Natural killer cell (primary cell): ENCODE measurements at regions not wholly inside any gene's neighbourhood (a gene's known extent, or its start where the extent isn't known, plus 50 kb on each side); places are given as distances from the start of the nearest gene placed in this dataset.

Source experiments
- ATAC-seq, 3 donors: fragments of 150-1000 bp in 2 of 3; fragments of 200-7000 bp in 1 of 3; cut with Tn5 transposase; 1 replicate in 1 of 3; 2 replicates in 2 of 3; pipeline ENCODE4 v1.10.0; 2021; ENCODE audit warnings: mild to moderate bottlenecking in 2 of 3, moderate library complexity in 2 of 3
- DNase-seq, 2 donors: peaks; one replicate each; pipeline versions ENCODE4 v3.0.0 to v3.0.0-alpha.2; 2013 to 2021; ENCODE audit warnings: mixed read lengths in 1 of 2
- H3K27ac ChIP-seq: one replicate; pipeline ENCODE4 v1.5.1; 2013; ENCODE audit warnings: mild to moderate bottlenecking, low read length
- H3K27me3 ChIP-seq: one replicate; pipeline ENCODE4 v1.6.1; 2013; ENCODE audit warnings: low read length; ENCODE audit not compliant: control insufficient read depth, insufficient read depth
- H3K36me3 ChIP-seq: one replicate; pipeline ENCODE4 v1.6.1; 2013; ENCODE audit warnings: low read length; ENCODE audit not compliant: control insufficient read depth, insufficient read depth
- H3K4me1 ChIP-seq: one replicate; pipeline ENCODE4 v1.6.1; 2013; ENCODE audit warnings: low read length; ENCODE audit not compliant: control insufficient read depth, insufficient read depth
- H3K4me3 ChIP-seq: one replicate; pipeline ENCODE4 v1.5.1; 2013; ENCODE audit warnings: low read length
- H3K9me3 ChIP-seq: one replicate; pipeline ENCODE4 v1.6.1; 2013; ENCODE audit warnings: low read length; ENCODE audit not compliant: control insufficient read depth, insufficient read depth
- H3K27ac Mint-ChIP-seq, 2 donors: one replicate each; pipeline ENCODE4 v1.8.0; 2022; ENCODE audit warnings: mild to moderate bottlenecking in 2 of 2, mixed read lengths in 2 of 2, moderate library complexity in 1 of 2
- H3K27me3 Mint-ChIP-seq, 2 donors: one replicate each; pipeline ENCODE4 v1.8.0; 2022; ENCODE audit warnings: low read depth in 2 of 2, mixed read lengths in 2 of 2
- H3K36me3 Mint-ChIP-seq: one replicate; pipeline ENCODE4 v1.8.0; 2022; ENCODE audit warnings: mixed read lengths
- H3K4me1 Mint-ChIP-seq, 2 donors: one replicate each; pipeline ENCODE4 v1.8.0; 2022; ENCODE audit warnings: mixed read lengths in 2 of 2
- H3K4me3 Mint-ChIP-seq: one replicate; pipeline ENCODE4 v1.8.0; 2022; ENCODE audit warnings: mild to moderate bottlenecking, moderate library complexity, mixed read lengths
- H3K9me3 Mint-ChIP-seq, 2 donors: one replicate each; pipeline ENCODE4 v1.8.0; 2022; ENCODE audit warnings: mixed read lengths in 2 of 2
- WGBS: methylation state at CpG from one replicate; pipeline ENCODE4 v1.1.7; 2013; ENCODE audit warnings: missing lambda C conversion rate; ENCODE audit not compliant: insufficient coverage; 5-methylcytosine and 5-hydroxymethylcytosine counted together
- intact Hi-C: fragments of 100-400 bp; cut with micrococcal nuclease; formaldehyde crosslinking; loops from one replicate; pipeline ENCODE4 v1.14.2; 2022
- TF ChIP-seq, protein P1 (sequence below): fragments of 200-600 bp; IDR thresholded peaks from one replicate; pipeline ENCODE4 v1.8.0; 2022; ENCODE audit warnings: antibody characterized with exemption

DNA sequence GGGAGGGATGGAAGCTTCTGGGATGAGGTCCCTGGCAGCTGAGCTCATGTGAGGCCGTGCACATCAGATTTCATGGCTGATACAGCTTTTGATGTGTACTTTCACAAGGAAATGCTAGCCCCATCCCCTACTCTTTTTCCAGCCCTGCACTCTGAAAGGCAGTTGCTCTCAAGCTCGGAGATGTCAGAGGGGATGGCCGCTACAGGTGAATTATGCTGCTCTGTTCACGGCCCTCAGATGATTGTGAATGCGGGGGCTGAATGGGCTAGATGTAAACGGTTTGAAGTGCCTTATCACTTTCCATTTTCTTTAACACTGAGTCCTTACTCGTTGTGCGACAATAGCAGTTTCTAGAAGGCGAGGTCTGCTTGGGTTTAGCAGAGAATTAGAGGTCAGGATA lies 88.0 kb upstream of the RASGRF1 start:
- 92% methylated on average over 9 of the region's 9 CpGs for WGBS
- TF ChIP-seq, protein P1, sequence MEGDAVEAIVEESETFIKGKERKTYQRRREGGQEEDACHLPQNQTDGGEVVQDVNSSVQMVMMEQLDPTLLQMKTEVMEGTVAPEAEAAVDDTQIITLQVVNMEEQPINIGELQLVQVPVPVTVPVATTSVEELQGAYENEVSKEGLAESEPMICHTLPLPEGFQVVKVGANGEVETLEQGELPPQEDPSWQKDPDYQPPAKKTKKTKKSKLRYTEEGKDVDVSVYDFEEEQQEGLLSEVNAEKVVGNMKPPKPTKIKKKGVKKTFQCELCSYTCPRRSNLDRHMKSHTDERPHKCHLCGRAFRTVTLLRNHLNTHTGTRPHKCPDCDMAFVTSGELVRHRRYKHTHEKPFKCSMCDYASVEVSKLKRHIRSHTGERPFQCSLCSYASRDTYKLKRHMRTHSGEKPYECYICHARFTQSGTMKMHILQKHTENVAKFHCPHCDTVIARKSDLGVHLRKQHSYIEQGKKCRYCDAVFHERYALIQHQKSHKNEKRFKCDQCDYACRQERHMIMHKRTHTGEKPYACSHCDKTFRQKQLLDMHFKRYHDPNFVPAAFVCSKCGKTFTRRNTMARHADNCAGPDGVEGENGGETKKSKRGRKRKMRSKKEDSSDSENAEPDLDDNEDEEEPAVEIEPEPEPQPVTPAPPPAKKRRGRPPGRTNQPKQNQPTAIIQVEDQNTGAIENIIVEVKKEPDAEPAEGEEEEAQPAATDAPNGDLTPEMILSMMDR: no peak
- no peak for DNase-seq
- H3K27ac Mint-ChIP-seq: no peak overlapping the region
- Histone ChIP-seq H3K4me1 (no peaks in the 10 kb centered on the region), H3K27ac (no peak overlapping the region), H3K9me3 (no peaks in the 10 kb centered on the region), H3K4me3 (no peak overlapping the region), H3K27me3 (no peaks in the 10 kb centered on the region), H3K36me3 (no peaks in the 10 kb centered on the region)
- no peak for ATAC-seq
- no peak overlapping the region for H3K4me3 Mint-ChIP-seq
- no peaks in the 10 kb centered on the region for H3K9me3 Mint-ChIP-seq
- H3K36me3 Mint-ChIP-seq: no peaks in the 10 kb centered on the region
- H3K27me3 Mint-ChIP-seq: peaks cover 7 to 20% of the 10 kb centered on the region in 2 donors
- H3K4me1 Mint-ChIP-seq: no peaks in the 10 kb centered on the region
- intact Hi-C loops: no loop called here

- H3K27me3 Mint-ChIP-seq: peaks cover 13 to 41% of the 10 kb centered on the region in 2 donors
- no peak overlapping the region for H3K4me3 ChIP-seq
- ATAC-seq (no peak), DNase-seq (no peak)
- TF ChIP-seq, protein P1: no peak
- H3K27ac ChIP-seq: no peak overlapping the region
- H3K9me3 Mint-ChIP-seq: no peaks in the 10 kb centered on the region
- H3K36me3 Mint-ChIP-seq: no peaks in the 10 kb centered on the region
- intact Hi-C loops: no loop called here
- no peaks in the 10 kb centered on the region for H3K4me1 ChIP-seq
- no peaks in the 10 kb centered on the region for H3K27me3 ChIP-seq
- no peaks in the 10 kb centered on the region for H3K9me3 ChIP-seq
- H3K36me3 ChIP-seq: no peaks in the 10 kb centered on the region
- no peak overlapping the region for H3K4me3 Mint-ChIP-seq
- H3K4me1 Mint-ChIP-seq: no peaks in the 10 kb centered on the region
- WGBS: 80% methylated on average over 1 of the region's 1 CpG
- H3K27ac Mint-ChIP-seq: no peak overlapping the region
These were observed 85.6 kb upstream of the RASGRF1 start for GRCh38 chr15:79176151-79176550.

GRCh38 chr15:79172801-79173460 lies 82.4 kb upstream of the RASGRF1 start:
- ATAC-seq (no peak), DNase-seq (no peak)
- Histone ChIP-seq H3K27me3 (no peaks in the 10 kb centered on the region), H3K9me3 (no peaks in the 10 kb centered on the region), H3K4me3 (no peak overlapping the region), H3K27ac (no peak overlapping the region), H3K4me1 (no peaks in the 10 kb centered on the region), H3K36me3 (no peaks in the 10 kb centered on the region)
- Mint-ChIP-seq H3K27ac (no peak overlapping the region), H3K4me3 (no peak overlapping the region), H3K9me3 (no peaks in the 10 kb centered on the region), H3K27me3 (peaks cover 13 to 42% of the 10 kb centered on the region in 2 donors), H3K36me3 (no peaks in the 10 kb centered on the region), H3K4me1 (no peaks in the 10 kb centered on the region)
- intact Hi-C loops: no loop called here
- TF ChIP-seq, protein P1: no peak
- WGBS: 82% methylated on average over 10 of the region's 10 CpGs

- no peak overlapping the region for H3K27ac ChIP-seq
- no peak overlapping the region for H3K4me3 ChIP-seq
- H3K27me3 ChIP-seq: no peaks in the 10 kb centered on the region
- H3K9me3 ChIP-seq: no peaks in the 10 kb centered on the region
- Mint-ChIP-seq H3K36me3 (no peaks in the 10 kb centered on the region), H3K27me3 (peaks cover 13 to 42% of the 10 kb centered on the region in 2 donors), H3K4me3 (no peak overlapping the region), H3K9me3 (no peaks in the 10 kb centered on the region), H3K4me1 (no peaks in the 10 kb centered on the region), H3K27ac (no peak overlapping the region)
- no peaks in the 10 kb centered on the region for H3K4me1 ChIP-seq
- H3K36me3 ChIP-seq: no peaks in the 10 kb centered on the region
- TF ChIP-seq, protein P1: no peak
- DNase-seq (no peak), ATAC-seq (no peak)
- intact Hi-C loops: no loop called here
- WGBS: 78% methylated on average over 7 of the region's 7 CpGs
These were observed 81.5 kb upstream of the RASGRF1 start for GRCh38 chr15:79172032-79172481.
